ENCODE measurements at regions not wholly inside any gene's neighbourhood (a gene's known extent, or its start where the extent isn't known, plus 50 kb on each side); places are given as distances from the start of the nearest gene placed in this dataset.

- FAIRE-seq: no peak
Measured at GRCh38 chr6:43843669-43844171, 73.7 kb downstream of the VEGFA start.

- FAIRE-seq: no peak
Measured at GRCh38 chr6:43843097-43843645, 73.2 kb downstream of the VEGFA start.

- no peak for FAIRE-seq
Measured at GRCh38 chr6:43842231-43842794, 72.3 kb downstream of the VEGFA start.

GRCh38 chr6:43840490-43841218 lies 70.6 kb downstream of the VEGFA start:
- peak; percentile 91 for FAIRE-seq

GRCh38 chr6:43838276-43839036 lies 68.4 kb downstream of the VEGFA start:
- no peak for FAIRE-seq

GRCh38 chr6:43837507-43837906 lies 67.5 kb downstream of the VEGFA start:
- no peak for FAIRE-seq

GRCh38 chr6:43836507-43837240 lies 66.7 kb downstream of the VEGFA start:
- no peak for FAIRE-seq
